Testis (tissue), 2 donors: ENCODE measurements at regions not wholly inside any gene's neighbourhood (a gene's known extent, or its start where the extent isn't known, plus 50 kb on each side); places are given as distances from the start of the nearest gene placed in this dataset.

ENCODE experiments used
- DNase-seq: peaks from one replicate; pipeline ENCODE4 v3.0.0-alpha.2; 2019
- H3K27ac ChIP-seq, 2 donors: fragments of 200-600 bp; sonication (generic); one replicate each; pipeline ENCODE4 v1.5.1; 2019
- H3K27me3 ChIP-seq: fragments of 200-600 bp; sonication (generic); one replicate; pipeline ENCODE4 v1.5.1; 2019
- H3K36me3 ChIP-seq: fragments of 200-600 bp; sonication (generic); one replicate; pipeline ENCODE4 v1.5.1; 2017; ENCODE audit warnings: low read depth; ENCODE audit errors: missing control alignments
- H3K4me1 ChIP-seq: fragments of 200-600 bp; sonication (generic); one replicate; pipeline ENCODE4 v1.5.1; 2019
- H3K4me3 ChIP-seq, 2 donors: fragments of 200-600 bp; sonication (generic); one replicate each; pipeline ENCODE4 v1.5.1; 2017 to 2019
- H3K9me3 ChIP-seq: fragments of 200-600 bp; sonication (generic); one replicate; pipeline ENCODE4 v1.5.1; 2017
- POLR2A ChIP-seq: fragments of 450-650 bp; IDR thresholded peaks from one replicate; pipeline ENCODE4 v1.6.1; 2017; ENCODE audit warnings: antibody characterized with exemption, mild to moderate bottlenecking, moderate library complexity
- WGBS, 2 donors: methylation state at CpG; one replicate each; pipeline ENCODE4 v1.1.5; 2018; 5-methylcytosine and 5-hydroxymethylcytosine counted together
- intact Hi-C: fragments of 100-400 bp; cut with DNase I; formaldehyde crosslinking; loops from one replicate; pipeline ENCODE4 v1.15.1; 2023; ENCODE audit warnings: low total_unique reads
- TF ChIP-seq, protein P1 (sequence below), 3 experiments: fragments of 450-650 bp in 2 of 3; fragments of 200-600 bp in 1 of 3; sonication (generic) in 1 of 3; IDR thresholded peaks; one replicate each; pipeline ENCODE4 v1.5.1; 2016 to 2019; ENCODE audit warnings: antibody characterized with exemption in 3 of 3, mild to moderate bottlenecking in 2 of 3, moderate library complexity in 1 of 3

DNA sequence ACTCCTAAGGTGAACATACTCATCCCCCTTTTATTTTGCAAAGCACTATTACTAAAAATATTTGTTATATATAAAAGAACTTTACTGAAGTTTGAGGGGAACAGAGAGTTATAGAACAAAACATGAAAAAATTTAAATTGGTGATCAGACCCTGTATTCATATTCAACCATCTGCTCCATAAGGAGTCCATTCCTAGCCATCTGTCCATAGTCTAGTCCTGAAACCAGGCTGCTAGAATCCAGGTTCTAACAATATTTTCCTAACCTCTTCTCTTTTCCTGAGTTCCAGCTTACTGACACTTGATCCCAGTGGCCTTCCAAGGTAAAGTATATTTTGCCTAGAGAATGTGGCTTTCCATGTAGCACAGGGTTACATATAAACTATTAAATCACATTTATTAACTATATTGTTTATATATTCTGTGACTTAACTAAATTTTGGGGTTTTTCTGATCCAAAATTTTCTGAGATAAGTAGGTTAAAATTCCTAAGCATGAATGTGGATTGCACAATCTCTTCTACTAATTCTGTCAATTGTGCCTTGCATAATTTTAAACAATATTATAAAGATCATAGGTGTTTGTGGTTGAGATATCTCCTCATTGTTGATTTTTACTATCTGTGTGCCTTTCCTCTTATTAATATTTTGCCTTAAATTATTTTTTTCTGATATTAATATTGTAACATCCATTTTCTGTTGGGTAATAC is 137.6 kb upstream of the MAGI2 start:
- intact Hi-C loops: no loop called here
- no peaks in the 10 kb centered on the region for H3K36me3 ChIP-seq
- no peak for TF ChIP-seq POLR2A
- TF ChIP-seq, protein P1, sequence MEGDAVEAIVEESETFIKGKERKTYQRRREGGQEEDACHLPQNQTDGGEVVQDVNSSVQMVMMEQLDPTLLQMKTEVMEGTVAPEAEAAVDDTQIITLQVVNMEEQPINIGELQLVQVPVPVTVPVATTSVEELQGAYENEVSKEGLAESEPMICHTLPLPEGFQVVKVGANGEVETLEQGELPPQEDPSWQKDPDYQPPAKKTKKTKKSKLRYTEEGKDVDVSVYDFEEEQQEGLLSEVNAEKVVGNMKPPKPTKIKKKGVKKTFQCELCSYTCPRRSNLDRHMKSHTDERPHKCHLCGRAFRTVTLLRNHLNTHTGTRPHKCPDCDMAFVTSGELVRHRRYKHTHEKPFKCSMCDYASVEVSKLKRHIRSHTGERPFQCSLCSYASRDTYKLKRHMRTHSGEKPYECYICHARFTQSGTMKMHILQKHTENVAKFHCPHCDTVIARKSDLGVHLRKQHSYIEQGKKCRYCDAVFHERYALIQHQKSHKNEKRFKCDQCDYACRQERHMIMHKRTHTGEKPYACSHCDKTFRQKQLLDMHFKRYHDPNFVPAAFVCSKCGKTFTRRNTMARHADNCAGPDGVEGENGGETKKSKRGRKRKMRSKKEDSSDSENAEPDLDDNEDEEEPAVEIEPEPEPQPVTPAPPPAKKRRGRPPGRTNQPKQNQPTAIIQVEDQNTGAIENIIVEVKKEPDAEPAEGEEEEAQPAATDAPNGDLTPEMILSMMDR (IDR thresholded peaks at IDR 0.05): no peak
- DNase-seq: no peak
- no peaks in the 10 kb centered on the region for H3K27me3 ChIP-seq
- no peak overlapping the region for H3K4me3 ChIP-seq
- H3K4me1 ChIP-seq: no peaks in the 10 kb centered on the region
- no peaks in the 10 kb centered on the region for H3K9me3 ChIP-seq
- H3K27ac ChIP-seq: no peak overlapping the region

DNA sequence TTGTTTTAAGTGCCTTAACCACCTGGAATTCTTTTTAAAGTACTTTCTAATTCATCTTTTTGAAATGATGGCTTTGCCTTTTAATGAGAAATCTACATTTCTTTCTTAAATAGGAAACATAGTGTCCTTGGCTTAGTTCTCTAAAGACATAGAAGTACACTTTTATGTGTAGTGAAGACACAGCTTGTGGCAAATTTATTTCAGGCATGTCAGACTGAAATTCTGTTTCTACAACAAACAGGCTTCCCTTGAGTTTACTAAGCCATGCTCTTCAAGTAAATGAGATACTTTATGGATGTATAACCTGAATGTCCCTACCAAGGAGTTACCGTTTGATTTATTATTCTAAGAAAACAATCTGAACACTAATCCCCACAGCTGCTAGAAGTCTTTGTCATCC is 136.9 kb upstream of the MAGI2 start:
- H3K9me3 ChIP-seq: no peaks in the 10 kb centered on the region
- no peaks in the 10 kb centered on the region for H3K27me3 ChIP-seq
- no peak for DNase-seq
- no peaks in the 10 kb centered on the region for H3K36me3 ChIP-seq
- intact Hi-C loops: no loop called here
- 38 to 88% methylated on average over 1 of the region's 1 CpG for WGBS, 2 donors
- H3K27ac ChIP-seq: no peak overlapping the region
- H3K4me1 ChIP-seq: no peaks in the 10 kb centered on the region
- H3K4me3 ChIP-seq: no peak overlapping the region
- TF ChIP-seq, protein P1 (IDR thresholded peaks at IDR 0.05): no peak
- no peak for TF ChIP-seq POLR2A

DNA sequence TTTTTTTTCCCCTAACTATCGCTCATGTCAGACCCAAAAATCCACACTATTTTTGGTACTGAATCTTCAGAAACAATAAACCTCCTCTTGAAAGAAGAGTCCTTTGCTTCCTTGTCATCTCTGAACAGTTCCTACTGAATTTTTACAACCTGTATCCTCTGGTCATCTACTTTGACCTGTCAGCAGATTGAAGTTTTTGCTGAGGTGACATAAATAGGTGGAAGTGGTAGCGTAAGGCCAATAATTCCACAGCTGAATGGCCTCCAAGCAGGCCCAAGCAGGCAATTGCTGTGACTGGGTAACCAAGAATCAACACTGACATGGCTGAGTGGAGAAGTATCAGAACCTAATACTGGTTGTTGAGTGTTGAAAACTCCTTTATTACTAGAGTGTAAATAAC is 117.4 kb upstream of the MAGI2 start:
- Histone ChIP-seq H3K36me3 (no peaks in the 10 kb centered on the region), H3K4me3 (no peak overlapping the region), H3K27ac (no peak overlapping the region), H3K9me3 (no peaks in the 10 kb centered on the region), H3K27me3 (no peaks in the 10 kb centered on the region), H3K4me1 (no peaks in the 10 kb centered on the region)
- 87 to 96% methylated on average over 2 of the region's 2 CpGs for WGBS, 2 donors
- intact Hi-C loops: no loop called here
- TF ChIP-seq POLR2A: no peak
- TF ChIP-seq, protein P1 (IDR thresholded peaks at IDR 0.05): no peak
- no peak for DNase-seq

DNA sequence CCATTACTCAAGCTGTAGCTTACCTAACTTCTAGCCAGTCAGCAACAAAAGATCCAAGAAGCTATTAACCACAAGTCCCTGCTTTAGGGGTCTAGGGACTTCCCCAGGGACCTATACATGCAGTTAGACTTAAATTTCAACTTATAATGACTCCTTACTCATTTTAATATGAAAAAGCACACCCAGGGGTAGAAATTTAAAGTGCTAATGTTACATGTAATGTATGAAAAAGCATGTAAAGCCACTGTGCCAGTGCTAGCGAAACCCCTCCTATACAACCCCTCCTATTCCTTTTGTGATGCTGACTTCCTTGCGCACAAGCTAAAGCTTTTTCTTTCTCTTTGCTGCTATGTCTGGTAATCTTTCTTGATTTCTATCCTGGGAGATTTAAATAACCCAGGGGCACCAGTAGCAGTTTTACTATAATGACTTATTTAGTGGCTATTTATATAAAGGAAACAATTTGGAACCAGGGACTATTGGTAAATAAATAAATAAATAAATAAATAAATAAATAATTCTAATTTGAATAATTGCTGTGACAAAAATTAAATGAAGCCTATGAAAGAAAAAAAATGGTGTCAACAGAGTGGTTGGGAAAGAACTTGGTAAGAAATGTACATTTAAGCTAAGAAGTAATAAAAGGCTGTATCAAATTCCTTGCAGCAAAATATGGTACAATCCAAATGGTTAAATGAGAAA is 110.5 kb upstream of the MAGI2 start:
- no peaks in the 10 kb centered on the region for H3K36me3 ChIP-seq
- H3K4me1 ChIP-seq: no peaks in the 10 kb centered on the region
- H3K27ac ChIP-seq: no peak overlapping the region
- no peaks in the 10 kb centered on the region for H3K9me3 ChIP-seq
- H3K27me3 ChIP-seq: no peaks in the 10 kb centered on the region
- intact Hi-C loops: no loop called here
- 93 to 97% methylated on average over 2 of the region's 2 CpGs for WGBS, 2 donors
- TF ChIP-seq POLR2A: no peak
- TF ChIP-seq, protein P1 (IDR thresholded peaks at IDR 0.05): no peak
- H3K4me3 ChIP-seq: no peak overlapping the region
- no peak for DNase-seq

DNA sequence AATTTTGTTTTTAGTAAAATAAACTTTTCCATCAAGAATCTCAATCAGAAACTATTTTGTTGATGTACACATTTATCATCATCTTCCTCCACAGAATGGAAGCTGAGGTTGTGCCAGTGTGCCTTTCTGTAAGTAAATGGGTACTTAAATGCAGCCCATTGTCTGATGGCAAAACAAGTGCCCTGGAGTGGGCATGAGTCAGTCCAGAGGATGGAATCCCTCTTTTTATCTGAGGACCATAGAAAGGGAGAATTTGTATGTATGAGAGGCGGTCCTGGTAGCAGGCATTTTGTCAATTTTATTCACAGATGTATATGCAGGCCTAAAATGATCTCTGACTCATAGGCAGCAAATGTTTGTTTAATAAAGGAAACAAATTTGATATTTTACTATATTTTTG is 102.1 kb upstream of the MAGI2 start:
- no peak for TF ChIP-seq POLR2A
- TF ChIP-seq, protein P1 (IDR thresholded peaks at IDR 0.05): no peak
- no peak for DNase-seq
- Histone ChIP-seq H3K4me1 (no peaks in the 10 kb centered on the region), H3K4me3 (no peak overlapping the region), H3K9me3 (no peaks in the 10 kb centered on the region), H3K27me3 (no peaks in the 10 kb centered on the region), H3K36me3 (no peaks in the 10 kb centered on the region), H3K27ac (no peak overlapping the region)
- 89 to 97% methylated on average over 1 of the region's 1 CpG for WGBS, 2 donors
- intact Hi-C loops: no loop called here
